Lung (tissue), 11 donors: ENCODE measurements at regions not wholly inside any gene's neighbourhood (a gene's known extent, or its start where the extent isn't known, plus 50 kb on each side); places are given as distances from the start of the nearest gene placed in this dataset.
"Not testable (repeated sequence)": the region's sequence is repeated elsewhere in the genome, so short reads cannot be mapped to it uniquely, and the experiment has no call there.

ENCODE experiments used
- ATAC-seq: fragments of 200-7000 bp; cut with Tn5 transposase; one replicate; pipeline ENCODE4 v1.9.1; 2020; ENCODE audit warnings: moderate number of reproducible peaks; ENCODE audit not compliant: insufficient read depth, low FRiP score
- DNase-seq, 3 donors: peaks; one replicate each; pipeline ENCODE4 v3.0.0-alpha.2; 2013 to 2017
- H3K27ac ChIP-seq, 2 donors: one replicate each; pipeline ENCODE4 v1.5.1; 2013; ENCODE audit warnings: mild to moderate bottlenecking in 2 of 2, moderate library complexity in 2 of 2, control low read depth in 1 of 2, inconsistent platforms in 1 of 2, low read depth in 1 of 2, low read length in 1 of 2
- H3K27me3 ChIP-seq, 3 donors: one replicate each; pipeline ENCODE4 v1.5.1; 2013; ENCODE audit warnings: low read length in 2 of 3; ENCODE audit not compliant: control insufficient read depth in 3 of 3, insufficient read depth in 3 of 3
- H3K36me3 ChIP-seq, 4 donors: one replicate each; pipeline ENCODE4 v1.5.1; 2013; ENCODE audit warnings: low read length in 4 of 4, mild to moderate bottlenecking in 1 of 4, moderate library complexity in 1 of 4; ENCODE audit not compliant: control insufficient read depth in 4 of 4, insufficient read depth in 4 of 4
- H3K4me1 ChIP-seq, 5 donors: one replicate each; pipeline ENCODE4 v1.5.1; 2013; ENCODE audit warnings: low read length in 5 of 5, mild to moderate bottlenecking in 2 of 5, moderate library complexity in 1 of 5; ENCODE audit not compliant: control insufficient read depth in 5 of 5, insufficient read depth in 5 of 5
- H3K4me3 ChIP-seq: one replicate; pipeline ENCODE4 v1.5.1; 2013; ENCODE audit warnings: mild to moderate bottlenecking, control low read depth, moderate library complexity
- H3K9ac ChIP-seq, 2 donors: one replicate each; pipeline ENCODE4 v1.5.1; 2013; ENCODE audit warnings: low read length in 2 of 2, control low read depth in 1 of 2; ENCODE audit not compliant: insufficient read depth in 1 of 2
- H3K9me3 ChIP-seq, 4 donors: one replicate each; pipeline ENCODE4 v1.5.1; 2013; ENCODE audit warnings: low read length in 3 of 4, mild to moderate bottlenecking in 1 of 4, moderate library complexity in 1 of 4; ENCODE audit not compliant: control insufficient read depth in 4 of 4, insufficient read depth in 3 of 4
- WGBS, 2 donors: extraction: QIAGEN DNeasy Blood & Tissue Kit; methylation state at CpG; one replicate each; pipeline ENCODE4 v1.1.7; 2013; 5-methylcytosine and 5-hydroxymethylcytosine counted together
- TF ChIP-seq, protein P1 (sequence below): IDR thresholded peaks from 2 replicates; pipeline ENCODE4 v1.5.1; 2012; ENCODE audit warnings: mild to moderate bottlenecking; ENCODE audit errors: control extremely low read depth, extremely low read depth
- donor health status: control.
- donor health status: control.
- donor health status: Bipolar disorder and iron deficiency.
- donor health status: healthy.
- donor health status: DM: yes; HTN: yes; CAD: no.

DNA sequence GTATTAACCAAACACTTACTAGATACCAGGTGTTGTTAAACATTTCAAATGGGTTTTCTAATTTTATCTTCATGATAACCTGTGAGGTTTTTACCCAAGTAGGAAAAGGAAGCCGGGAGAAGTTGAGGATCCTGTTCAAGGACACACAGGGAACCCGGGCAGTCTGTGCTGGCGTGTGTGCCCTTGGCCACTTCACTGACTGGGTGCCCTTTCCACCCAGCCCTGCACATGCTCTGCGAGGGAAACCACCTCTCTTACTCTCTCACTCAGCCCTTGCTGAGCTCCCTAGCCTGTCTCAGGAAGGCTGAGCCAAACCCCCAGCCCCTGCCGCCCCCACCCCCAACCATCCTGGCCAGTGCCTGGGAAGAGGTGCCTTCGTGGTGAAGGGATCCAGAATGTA is 51.8 kb downstream of the TEX44 start:
- peaks cover 4 to 18% (median 8%) of the 10 kb centered on the region in 5 donors for H3K4me1 ChIP-seq
- TF ChIP-seq, protein P1, sequence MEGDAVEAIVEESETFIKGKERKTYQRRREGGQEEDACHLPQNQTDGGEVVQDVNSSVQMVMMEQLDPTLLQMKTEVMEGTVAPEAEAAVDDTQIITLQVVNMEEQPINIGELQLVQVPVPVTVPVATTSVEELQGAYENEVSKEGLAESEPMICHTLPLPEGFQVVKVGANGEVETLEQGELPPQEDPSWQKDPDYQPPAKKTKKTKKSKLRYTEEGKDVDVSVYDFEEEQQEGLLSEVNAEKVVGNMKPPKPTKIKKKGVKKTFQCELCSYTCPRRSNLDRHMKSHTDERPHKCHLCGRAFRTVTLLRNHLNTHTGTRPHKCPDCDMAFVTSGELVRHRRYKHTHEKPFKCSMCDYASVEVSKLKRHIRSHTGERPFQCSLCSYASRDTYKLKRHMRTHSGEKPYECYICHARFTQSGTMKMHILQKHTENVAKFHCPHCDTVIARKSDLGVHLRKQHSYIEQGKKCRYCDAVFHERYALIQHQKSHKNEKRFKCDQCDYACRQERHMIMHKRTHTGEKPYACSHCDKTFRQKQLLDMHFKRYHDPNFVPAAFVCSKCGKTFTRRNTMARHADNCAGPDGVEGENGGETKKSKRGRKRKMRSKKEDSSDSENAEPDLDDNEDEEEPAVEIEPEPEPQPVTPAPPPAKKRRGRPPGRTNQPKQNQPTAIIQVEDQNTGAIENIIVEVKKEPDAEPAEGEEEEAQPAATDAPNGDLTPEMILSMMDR: no peak
- no peak overlapping the region for H3K4me3 ChIP-seq
- H3K27me3 ChIP-seq: no peaks in the 10 kb centered on the region
- H3K9ac ChIP-seq: no peak overlapping the region
- WGBS, 2 donors: 58 to 82% methylated on average over 6 of the region's 6 CpGs
- H3K36me3 ChIP-seq: no peaks in the 10 kb centered on the region
- peak overlapping the region in 1 of 2 donors; percentile 94 for H3K27ac ChIP-seq
- no peaks in the 10 kb centered on the region for H3K9me3 ChIP-seq
- ATAC-seq (no peak), DNase-seq (no peak)

DNA sequence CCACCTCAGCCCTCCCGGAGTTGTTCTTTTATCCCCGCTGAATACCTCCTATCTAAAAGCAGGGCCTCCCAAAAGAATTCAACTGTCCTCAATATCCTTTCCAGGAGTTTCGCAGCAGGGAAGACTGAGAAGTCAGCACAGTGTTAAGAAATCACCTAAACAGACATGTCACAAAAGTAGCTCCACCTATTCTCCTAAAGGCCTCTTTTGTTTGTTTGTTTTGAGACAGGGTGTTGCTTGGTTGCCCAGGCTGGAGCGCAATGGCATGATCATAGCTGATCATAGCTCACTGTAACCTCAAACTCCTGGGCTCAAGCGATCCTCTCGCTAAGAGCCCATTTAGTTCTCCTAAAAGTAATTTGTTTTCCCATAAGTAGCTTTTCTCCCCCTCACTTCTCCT is 53.8 kb downstream of the TEX44 start:
- ATAC-seq: no peak
- WGBS, 2 donors: 78 to 86% methylated on average over 6 of the region's 6 CpGs

DNA sequence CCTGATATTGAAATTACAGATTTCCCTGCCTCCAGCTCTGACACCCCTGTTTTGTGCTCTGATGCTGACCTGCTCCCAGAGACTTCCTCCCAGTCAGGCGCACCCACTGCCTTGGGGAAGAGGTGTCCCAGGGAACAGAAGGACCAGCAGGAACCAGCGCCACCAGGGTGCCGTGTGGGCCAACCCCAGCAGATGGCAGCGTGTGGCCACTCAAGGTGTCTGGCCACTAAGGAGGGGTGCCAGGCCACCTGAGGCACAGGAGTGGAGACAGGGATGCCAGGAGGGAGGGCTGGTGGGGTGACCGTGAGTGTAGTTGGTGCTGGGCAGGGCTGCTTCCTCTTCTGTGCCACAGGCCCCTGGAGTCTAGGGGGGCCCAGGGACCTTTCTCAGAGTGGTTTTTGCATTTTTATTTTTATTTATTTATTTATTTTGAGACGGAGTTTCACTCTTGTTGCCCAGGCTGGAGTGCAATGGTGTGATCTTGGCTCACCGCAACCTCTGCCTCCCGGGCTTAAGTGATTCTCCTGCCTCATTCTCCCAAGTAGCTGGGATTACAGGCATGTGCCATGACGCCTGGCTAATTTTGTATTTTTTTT is 56.0 kb downstream of the TEX44 start:
- ATAC-seq (peak; percentile 72), DNase-seq (peak in 2 of 3 donors; percentile 54 to 56)
- TF ChIP-seq, protein P1: peak; percentile 63
- Histone ChIP-seq H3K27me3 (no peaks in the 10 kb centered on the region), H3K4me3 (no peak overlapping the region), H3K27ac (no peak overlapping the region), H3K9ac (no peak overlapping the region), H3K9me3 (no peaks in the 10 kb centered on the region), H3K4me1 (peaks cover 0 to 3% (median 0%) of the 10 kb centered on the region in 5 donors), H3K36me3 (no peaks in the 10 kb centered on the region)
- WGBS, 2 donors: 47 to 50% methylated on average over 9 of the region's 9 CpGs

More for the DNA sequence above, 53.8 kb downstream of the TEX44 start:
- no peaks in the 10 kb centered on the region for H3K36me3 ChIP-seq
- no peaks in the 10 kb centered on the region for H3K27me3 ChIP-seq
- TF ChIP-seq, protein P1: no peak
- no peaks in the 10 kb centered on the region for H3K9me3 ChIP-seq
- peaks cover 0 to 7% (median 6%) of the 10 kb centered on the region in 5 donors for H3K4me1 ChIP-seq
- DNase-seq: no peak
- H3K9ac ChIP-seq: no peak overlapping the region
- peak overlapping the region in 1 of 2 donors; percentile 17 for H3K27ac ChIP-seq
- no peak overlapping the region for H3K4me3 ChIP-seq

DNA sequence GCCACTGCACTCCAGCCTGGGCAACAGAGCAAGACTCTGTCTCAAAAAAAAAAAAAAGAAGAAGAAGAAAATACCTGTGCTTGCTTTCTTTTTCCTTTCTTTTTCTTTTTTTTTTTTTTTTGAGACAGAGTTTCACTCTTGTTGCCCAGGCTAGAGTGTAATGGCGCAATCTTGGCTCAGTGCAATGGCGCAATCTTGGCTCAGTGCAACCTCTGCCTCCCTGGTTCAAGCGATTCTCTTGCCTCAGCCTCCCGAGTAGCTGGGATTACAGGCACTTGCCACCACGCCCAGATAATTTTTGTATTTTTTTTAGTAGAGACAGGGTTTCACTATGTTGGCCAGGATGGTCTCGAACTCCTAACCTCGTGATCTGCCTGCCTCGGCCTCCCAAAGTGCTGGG is 56.8 kb upstream of the PTMA start:
- not testable (repeated sequence) for ATAC-seq, DNase-seq, H3K4me3 ChIP-seq, H3K27ac ChIP-seq, H3K4me1 ChIP-seq, H3K36me3 ChIP-seq, H3K27me3 ChIP-seq, H3K9me3 ChIP-seq, H3K9ac ChIP-seq
- 63 to 73% methylated on average over 8 of the region's 8 CpGs for WGBS, 2 donors
